ENCODE measurements at regions not wholly inside any gene's neighbourhood (a gene's known extent, or its start where the extent isn't known, plus 50 kb on each side); places are given as distances from the start of the nearest gene placed in this dataset.

GRCh38 chr2:194252127-194252526, 1404.9 kb upstream of the SLC39A10 start:
- no CpG with 5 or more reads among the region's 2 CpGs for WGBS (ENCODE audit: insufficient coverage, insufficient read length)
- Histone ChIP-seq H3K4me3 (ENCODE audit: low read length) (no peak overlapping the region), H3K36me3 (ENCODE audit: control insufficient read depth, insufficient read depth, low read length) (no peaks in the 10 kb centered on the region), H3K27ac (ENCODE audit: low read length) (no peak overlapping the region), H3K9me3 (ENCODE audit: control insufficient read depth, insufficient read depth, low read length) (no peaks in the 10 kb centered on the region), H3K27me3 (ENCODE audit: control insufficient read depth, insufficient read depth, low read length) (no peaks in the 10 kb centered on the region), H3K4me1 (ENCODE audit: control insufficient read depth, insufficient read depth, low read length) (no peaks in the 10 kb centered on the region)
- DNase-seq (ENCODE audit: low read depth, low spot score): no peak

DNA sequence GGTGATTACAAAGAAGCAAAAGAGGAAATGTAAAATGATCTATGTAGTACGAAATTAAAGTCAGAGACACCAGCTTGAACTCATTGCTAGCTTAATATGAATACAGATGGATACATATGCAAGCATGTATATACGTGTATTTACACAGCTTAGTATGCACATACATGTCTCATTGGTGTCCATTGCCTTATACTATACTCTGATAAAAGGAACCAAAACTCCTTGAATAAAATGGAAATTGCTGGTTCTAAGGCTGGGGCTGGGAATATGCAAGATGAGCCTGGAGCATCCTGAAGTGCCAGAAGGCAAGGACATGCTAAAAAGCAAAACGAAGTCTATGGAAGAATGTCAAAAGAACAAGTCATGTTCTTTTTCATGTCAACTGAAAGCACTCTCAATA, 1424.4 kb upstream of the SLC39A10 start:
- WGBS (ENCODE audit: insufficient coverage, insufficient read length): no CpG with 5 or more reads among the region's 3 CpGs
- Histone ChIP-seq H3K4me3 (ENCODE audit: low read length) (no peak overlapping the region), H3K36me3 (ENCODE audit: control insufficient read depth, insufficient read depth, low read length) (no peaks in the 10 kb centered on the region), H3K9me3 (ENCODE audit: control insufficient read depth, insufficient read depth, low read length) (no peaks in the 10 kb centered on the region), H3K27ac (ENCODE audit: low read length) (no peak overlapping the region), H3K4me1 (ENCODE audit: control insufficient read depth, insufficient read depth, low read length) (no peaks in the 10 kb centered on the region), H3K27me3 (ENCODE audit: control insufficient read depth, insufficient read depth, low read length) (no peaks in the 10 kb centered on the region)
- no peak for DNase-seq (ENCODE audit: low read depth, low spot score)

DNA sequence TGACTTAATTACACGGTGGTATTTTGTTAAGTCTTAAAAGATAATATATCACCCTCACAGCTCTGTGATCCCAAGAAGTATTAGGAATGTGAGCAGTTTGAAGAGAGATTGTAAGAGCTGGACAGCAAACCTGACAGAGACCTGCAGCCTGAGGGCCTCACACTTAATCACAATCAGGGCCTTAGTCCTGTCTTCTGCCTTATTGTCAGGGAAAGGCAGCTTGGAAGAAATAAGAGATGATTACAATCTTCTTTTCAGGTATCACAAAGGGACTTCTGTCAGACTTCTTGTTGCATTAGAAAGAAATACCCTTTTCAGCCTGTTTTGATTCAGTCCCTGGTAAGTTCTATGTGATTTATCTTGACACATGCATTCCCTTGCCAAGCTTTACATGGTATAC, 1433.8 kb upstream of the SLC39A10 start:
- DNase-seq (ENCODE audit: low read depth, low spot score): no peak

DNA sequence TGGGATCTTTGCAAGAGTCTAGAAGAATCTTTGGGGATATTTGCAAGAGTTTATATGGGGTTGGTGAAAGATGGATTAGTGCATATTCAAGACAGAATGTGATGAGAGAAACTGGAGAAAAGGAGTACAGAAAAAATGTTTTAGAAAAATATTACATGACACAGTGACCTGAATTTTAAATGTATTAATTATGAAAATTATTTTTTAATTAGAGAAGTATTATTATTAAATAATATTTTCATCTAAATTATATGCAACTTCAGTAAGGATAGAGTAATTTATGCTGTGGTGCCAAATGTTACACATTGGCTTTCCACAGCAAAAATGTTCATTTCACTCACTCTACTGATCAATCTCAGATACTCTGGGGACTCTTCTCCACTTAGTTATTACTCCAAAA, 1442.8 kb upstream of the SLC39A10 start:
- Histone ChIP-seq H3K27ac (ENCODE audit: low read length) (no peak overlapping the region), H3K4me3 (ENCODE audit: low read length) (no peak overlapping the region), H3K9me3 (ENCODE audit: control insufficient read depth, insufficient read depth, low read length) (no peaks in the 10 kb centered on the region), H3K4me1 (ENCODE audit: control insufficient read depth, insufficient read depth, low read length) (no peaks in the 10 kb centered on the region), H3K27me3 (ENCODE audit: control insufficient read depth, insufficient read depth, low read length) (no peaks in the 10 kb centered on the region), H3K36me3 (ENCODE audit: control insufficient read depth, insufficient read depth, low read length) (no peaks in the 10 kb centered on the region)
- DNase-seq (ENCODE audit: low read depth, low spot score): no peak

More for the DNA sequence above, 1433.8 kb upstream of the SLC39A10 start:
- Histone ChIP-seq H3K9me3 (ENCODE audit: control insufficient read depth, insufficient read depth, low read length) (no peaks in the 10 kb centered on the region), H3K27me3 (ENCODE audit: control insufficient read depth, insufficient read depth, low read length) (no peaks in the 10 kb centered on the region), H3K27ac (ENCODE audit: low read length) (no peak overlapping the region), H3K4me3 (ENCODE audit: low read length) (no peak overlapping the region), H3K36me3 (ENCODE audit: control insufficient read depth, insufficient read depth, low read length) (no peaks in the 10 kb centered on the region), H3K4me1 (ENCODE audit: control insufficient read depth, insufficient read depth, low read length) (no peaks in the 10 kb centered on the region)
- WGBS (ENCODE audit: insufficient coverage, insufficient read length): no CpG with 5 or more reads among the region's 1 CpG

DNA sequence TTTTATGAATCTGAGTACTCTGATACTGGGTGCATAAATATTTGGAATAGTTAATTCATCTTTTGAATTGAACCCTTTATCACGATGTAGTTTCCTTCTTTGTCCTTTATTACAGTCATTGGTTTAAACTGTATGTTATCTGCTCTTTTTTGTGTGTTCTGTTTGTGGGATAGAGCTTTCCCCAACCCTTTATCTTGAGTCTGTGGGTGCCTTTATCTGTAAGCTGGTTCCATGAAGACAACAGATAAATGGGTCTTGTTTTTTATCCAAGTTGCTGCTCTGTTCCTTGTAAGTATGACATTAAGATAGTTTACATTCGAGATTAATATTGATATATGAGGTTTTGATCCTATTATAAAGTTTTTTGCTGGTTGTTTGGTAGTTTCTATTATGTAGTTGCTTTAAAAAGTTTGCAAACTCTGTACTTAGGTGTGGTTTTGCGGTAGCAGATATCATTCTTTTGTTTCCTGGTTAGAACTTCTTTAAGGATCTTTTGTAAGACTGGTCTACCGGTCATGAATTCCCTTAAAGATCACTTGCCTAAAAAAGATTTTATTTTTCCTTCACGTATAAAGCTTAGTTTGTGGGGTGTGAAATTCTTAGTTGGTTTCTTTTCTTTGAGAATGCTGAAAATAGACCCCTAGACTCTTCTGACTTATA, 1451.3 kb upstream of the SLC39A10 start:
- Histone ChIP-seq H3K4me3 (ENCODE audit: low read length) (no peak overlapping the region), H3K27me3 (ENCODE audit: control insufficient read depth, insufficient read depth, low read length) (no peaks in the 10 kb centered on the region), H3K9me3 (ENCODE audit: control insufficient read depth, insufficient read depth, low read length) (no peaks in the 10 kb centered on the region), H3K4me1 (ENCODE audit: control insufficient read depth, insufficient read depth, low read length) (no peaks in the 10 kb centered on the region), H3K27ac (ENCODE audit: low read length) (no peak overlapping the region), H3K36me3 (ENCODE audit: control insufficient read depth, insufficient read depth, low read length) (no peaks in the 10 kb centered on the region)
- DNase-seq (ENCODE audit: low read depth, low spot score): no peak
- WGBS (ENCODE audit: insufficient coverage, insufficient read length): no CpG with 5 or more reads among the region's 5 CpGs

- Histone ChIP-seq H3K4me1 (ENCODE audit: control insufficient read depth, insufficient read depth, low read length) (no peaks in the 10 kb centered on the region), H3K4me3 (ENCODE audit: low read length) (no peak overlapping the region), H3K9me3 (ENCODE audit: control insufficient read depth, insufficient read depth, low read length) (no peaks in the 10 kb centered on the region), H3K36me3 (ENCODE audit: control insufficient read depth, insufficient read depth, low read length) (no peaks in the 10 kb centered on the region), H3K27me3 (ENCODE audit: control insufficient read depth, insufficient read depth, low read length) (no peaks in the 10 kb centered on the region), H3K27ac (ENCODE audit: low read length) (no peak overlapping the region)
- DNase-seq (ENCODE audit: low read depth, low spot score): no peak
- WGBS (ENCODE audit: insufficient coverage, insufficient read length): no CpG with 5 or more reads among the region's 1 CpG
These were observed 1453.1 kb upstream of the SLC39A10 start for GRCh38 chr2:194203898-194204297.

DNA sequence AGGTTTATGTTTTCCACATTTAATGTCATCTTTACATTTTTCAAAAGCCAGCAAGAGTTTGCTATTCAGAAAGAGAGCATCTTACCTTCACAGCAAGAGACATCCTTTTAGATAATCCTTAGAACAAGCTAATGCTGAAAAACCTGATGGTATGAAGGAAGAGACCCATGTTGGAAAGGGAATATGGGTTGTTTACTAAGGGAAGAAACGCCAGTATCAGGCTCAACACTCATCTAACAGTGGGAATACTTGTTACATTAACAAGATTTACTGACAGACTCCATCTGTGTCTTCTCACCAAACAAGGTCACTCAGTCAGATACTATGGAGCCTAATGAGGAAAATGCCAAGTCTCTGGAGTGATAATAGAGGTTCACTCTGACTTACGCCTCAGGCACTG, 1474.1 kb upstream of the SLC39A10 start:
- no peak for DNase-seq (ENCODE audit: low read depth, low spot score)
- no peak overlapping the region for H3K27ac ChIP-seq (ENCODE audit: low read length)
- no peak overlapping the region for H3K4me3 ChIP-seq (ENCODE audit: low read length)
- no peaks in the 10 kb centered on the region for H3K27me3 ChIP-seq (ENCODE audit: control insufficient read depth, insufficient read depth, low read length)
- WGBS (ENCODE audit: insufficient coverage, insufficient read length): no CpG with 5 or more reads among the region's 2 CpGs
- no peaks in the 10 kb centered on the region for H3K9me3 ChIP-seq (ENCODE audit: control insufficient read depth, insufficient read depth, low read length)
- no peaks in the 10 kb centered on the region for H3K36me3 ChIP-seq (ENCODE audit: control insufficient read depth, insufficient read depth, low read length)
- H3K4me1 ChIP-seq (ENCODE audit: control insufficient read depth, insufficient read depth, low read length): no peaks in the 10 kb centered on the region

- DNase-seq (ENCODE audit: low read depth, low spot score): no peak
- Histone ChIP-seq H3K27me3 (ENCODE audit: control insufficient read depth, insufficient read depth, low read length) (no peaks in the 10 kb centered on the region), H3K4me1 (ENCODE audit: control insufficient read depth, insufficient read depth, low read length) (no peaks in the 10 kb centered on the region), H3K9me3 (ENCODE audit: control insufficient read depth, insufficient read depth, low read length) (no peaks in the 10 kb centered on the region), H3K36me3 (ENCODE audit: control insufficient read depth, insufficient read depth, low read length) (no peaks in the 10 kb centered on the region), H3K27ac (ENCODE audit: low read length) (no peak overlapping the region), H3K4me3 (ENCODE audit: low read length) (no peak overlapping the region)
- WGBS (ENCODE audit: insufficient coverage, insufficient read length): no CpG with 5 or more reads among the region's 22 CpGs
These were observed 1480.9 kb upstream of the SLC39A10 start for GRCh38 chr2:194176134-194176533.

DNA sequence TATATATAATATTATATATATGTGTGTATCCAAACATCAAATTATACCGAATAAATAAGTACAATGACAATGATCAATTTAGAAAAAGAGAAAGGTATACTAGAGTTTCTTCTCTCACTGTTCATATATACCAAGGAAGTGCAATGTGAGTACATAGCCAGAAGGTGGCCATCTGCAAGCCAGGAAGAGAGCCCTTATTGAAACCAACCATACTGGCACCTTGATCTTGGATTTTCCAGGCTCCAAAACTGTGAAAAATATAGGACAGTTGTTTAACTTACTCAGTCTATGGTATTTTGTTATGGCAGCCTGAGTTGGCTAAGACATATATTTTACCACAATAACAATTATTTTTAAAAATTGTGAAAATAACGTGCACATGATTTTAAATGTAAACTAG, 1490.2 kb upstream of the SLC39A10 start:
- H3K4me1 ChIP-seq (ENCODE audit: control insufficient read depth, insufficient read depth, low read length): no peaks in the 10 kb centered on the region
- WGBS (ENCODE audit: insufficient coverage, insufficient read length): no CpG with 5 or more reads among the region's 2 CpGs
- no peaks in the 10 kb centered on the region for H3K9me3 ChIP-seq (ENCODE audit: control insufficient read depth, insufficient read depth, low read length)
- H3K27me3 ChIP-seq (ENCODE audit: control insufficient read depth, insufficient read depth, low read length): no peaks in the 10 kb centered on the region
- H3K4me3 ChIP-seq (ENCODE audit: low read length): no peak overlapping the region
- no peak for DNase-seq (ENCODE audit: low read depth, low spot score)
- H3K27ac ChIP-seq (ENCODE audit: low read length): no peak overlapping the region
- H3K36me3 ChIP-seq (ENCODE audit: control insufficient read depth, insufficient read depth, low read length): no peaks in the 10 kb centered on the region

GRCh38 chr2:194155431-194155830, 1501.6 kb upstream of the SLC39A10 start:
- no peaks in the 10 kb centered on the region for H3K36me3 ChIP-seq (ENCODE audit: control insufficient read depth, insufficient read depth, low read length)
- H3K9me3 ChIP-seq (ENCODE audit: control insufficient read depth, insufficient read depth, low read length): no peaks in the 10 kb centered on the region
- no peak overlapping the region for H3K4me3 ChIP-seq (ENCODE audit: low read length)
- H3K27me3 ChIP-seq (ENCODE audit: control insufficient read depth, insufficient read depth, low read length): no peaks in the 10 kb centered on the region
- no peaks in the 10 kb centered on the region for H3K4me1 ChIP-seq (ENCODE audit: control insufficient read depth, insufficient read depth, low read length)
- DNase-seq (ENCODE audit: low read depth, low spot score): no peak
- H3K27ac ChIP-seq (ENCODE audit: low read length): no peak overlapping the region
- WGBS (ENCODE audit: insufficient coverage, insufficient read length): no CpG with 5 or more reads among the region's 4 CpGs

DNA sequence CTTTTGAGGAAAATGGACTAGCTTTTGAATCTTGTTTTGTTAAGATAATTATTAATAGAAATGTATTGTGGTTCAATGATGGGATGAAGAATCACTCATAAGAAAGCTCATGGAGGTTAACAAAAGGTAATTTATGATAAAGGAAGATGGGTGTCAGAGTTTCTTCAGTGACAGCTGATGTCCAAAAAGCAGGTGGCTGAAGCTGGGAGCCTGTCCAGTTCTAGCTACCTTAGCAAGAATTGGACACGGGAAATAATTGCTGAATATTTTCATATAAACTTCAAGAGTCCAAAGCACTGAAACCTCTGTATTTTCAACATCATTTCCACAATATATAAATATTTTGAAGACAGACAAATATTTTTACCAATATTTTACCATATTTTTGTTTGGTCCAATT, 1505.8 kb upstream of the SLC39A10 start:
- no peaks in the 10 kb centered on the region for H3K36me3 ChIP-seq (ENCODE audit: control insufficient read depth, insufficient read depth, low read length)
- no CpG with 5 or more reads among the region's 1 CpG for WGBS (ENCODE audit: insufficient coverage, insufficient read length)
- DNase-seq (ENCODE audit: low read depth, low spot score): no peak

More for the DNA sequence above, 1505.8 kb upstream of the SLC39A10 start:
- H3K27me3 ChIP-seq (ENCODE audit: control insufficient read depth, insufficient read depth, low read length): no peaks in the 10 kb centered on the region
- no peak overlapping the region for H3K4me3 ChIP-seq (ENCODE audit: low read length)
- no peaks in the 10 kb centered on the region for H3K4me1 ChIP-seq (ENCODE audit: control insufficient read depth, insufficient read depth, low read length)
- H3K27ac ChIP-seq (ENCODE audit: low read length): no peak overlapping the region
- no peaks in the 10 kb centered on the region for H3K9me3 ChIP-seq (ENCODE audit: control insufficient read depth, insufficient read depth, low read length)

All from iPS DF 6.9 (cell line).